Tibial artery (tissue), 4 donors: ENCODE measurements at regions not wholly inside any gene's neighbourhood (a gene's known extent, or its start where the extent isn't known, plus 50 kb on each side); places are given as distances from the start of the nearest gene placed in this dataset.

Experiments
- DNase-seq, 2 donors: peaks; one replicate each; pipeline ENCODE4 v3.0.0-alpha.2; 2019
- H3K27ac ChIP-seq, 2 donors: fragments of 200-600 bp; sonication (generic) in 1 of 2; 1 replicate in 1 of 2; 2 replicates in 1 of 2; pipeline ENCODE4 v1.5.1; 2018 to 2019; ENCODE audit warnings: mild to moderate bottlenecking in 1 of 2
- H3K27me3 ChIP-seq, 2 donors: fragments of 200-600 bp; sonication (generic) in 1 of 2; one replicate each; pipeline versions ENCODE4 v1.5.1 to v1.6.0; 2016 to 2019
- H3K36me3 ChIP-seq, 3 donors: fragments of 200-600 bp; sonication (generic) in 2 of 3; one replicate each; pipeline ENCODE4 v1.5.1; 2016 to 2019; ENCODE audit warnings: mild to moderate bottlenecking in 2 of 3
- H3K4me1 ChIP-seq, 4 donors: fragments of 200-600 bp; sonication (generic) in 2 of 4; 1 replicate in 3 of 4; 2 replicates in 1 of 4; pipeline ENCODE4 v1.5.1; 2016 to 2019
- H3K4me3 ChIP-seq, 2 donors: fragments of 200-600 bp; sonication (generic) in 1 of 2; 1 replicate in 1 of 2; 2 replicates in 1 of 2; pipeline ENCODE4 v1.5.1; 2018 to 2019; ENCODE audit warnings: mild to moderate bottlenecking in 2 of 2
- H3K9me3 ChIP-seq, 3 donors: fragments of 200-600 bp; sonication (generic) in 1 of 3; one replicate each; pipeline ENCODE4 v1.5.1; 2016 to 2019
- CTCF ChIP-seq, 2 experiments: fragments of 200-600 bp in 1 of 2; fragments of 450-650 bp in 1 of 2; IDR thresholded peaks; one replicate each; pipeline ENCODE4 v1.5.1; 2017 to 2019; ENCODE audit warnings: antibody characterized with exemption in 2 of 2, mild to moderate bottlenecking in 1 of 2, moderate library complexity in 1 of 2
- intact Hi-C: fragments of 100-400 bp; cut with DNase I; formaldehyde crosslinking; loops from one replicate; pipeline ENCODE4 v1.15.0; 2023; ENCODE audit warnings: low total_unique reads

DNA sequence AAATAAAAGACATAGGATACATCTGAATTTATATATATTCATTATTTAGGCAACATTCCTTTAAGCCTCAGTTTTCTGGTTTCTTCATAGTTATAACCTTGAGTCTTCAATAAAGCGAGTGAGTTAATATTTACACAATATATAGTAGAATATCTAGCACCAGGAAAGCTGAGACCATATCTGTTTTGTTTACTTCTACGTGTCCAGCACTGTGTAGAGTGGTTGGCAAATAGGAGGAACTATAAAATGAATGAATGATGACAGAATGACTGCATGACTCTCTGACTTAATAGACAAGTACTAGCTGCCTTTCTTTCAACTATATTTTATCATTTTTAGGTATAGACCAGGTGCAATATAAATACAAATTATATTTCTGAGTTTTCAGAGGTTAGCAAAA is 197.8 kb upstream of the RBMS3 start:
- H3K36me3 ChIP-seq: no peaks in the 10 kb centered on the region
- no peaks in the 10 kb centered on the region for H3K4me1 ChIP-seq
- intact Hi-C loops: no loop called here
- no peak for TF ChIP-seq CTCF (IDR thresholded peaks at IDR 0.05)
- no peak overlapping the region for H3K27ac ChIP-seq
- DNase-seq: no peak
- no peak overlapping the region for H3K4me3 ChIP-seq
- H3K27me3 ChIP-seq: no peaks in the 10 kb centered on the region
- H3K9me3 ChIP-seq: peaks cover 0 to 3% (median 0%) of the 10 kb centered on the region in 3 donors

GRCh38 chr3:29083676-29084075 is 197.2 kb upstream of the RBMS3 start:
- H3K36me3 ChIP-seq: no peaks in the 10 kb centered on the region
- TF ChIP-seq CTCF (IDR thresholded peaks at IDR 0.05): no peak
- no peak overlapping the region for H3K4me3 ChIP-seq
- no peaks in the 10 kb centered on the region for H3K27me3 ChIP-seq
- intact Hi-C loops: no loop called here
- H3K4me1 ChIP-seq: no peaks in the 10 kb centered on the region
- H3K9me3 ChIP-seq: peaks cover 0 to 3% (median 0%) of the 10 kb centered on the region in 3 donors
- no peak for DNase-seq
- H3K27ac ChIP-seq: no peak overlapping the region

DNA sequence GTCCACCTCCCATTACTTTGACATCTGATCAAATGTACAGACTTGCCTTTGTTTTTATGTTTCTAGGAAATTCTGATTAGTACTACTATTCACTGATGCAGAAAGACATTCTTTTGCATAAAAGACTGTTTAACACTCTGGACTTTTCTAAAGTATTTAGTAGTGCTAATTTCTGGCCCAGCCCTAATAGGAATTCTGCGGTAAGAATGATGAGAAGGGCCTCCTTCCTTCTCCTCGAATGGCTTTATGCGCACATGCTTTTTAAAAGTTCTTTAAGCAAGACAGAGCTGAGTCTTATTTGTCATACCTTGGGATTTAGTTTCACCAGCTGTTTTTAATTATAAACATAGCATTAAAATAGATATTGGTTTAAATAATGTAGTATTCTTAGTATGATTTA is 192.3 kb upstream of the RBMS3 start:
- H3K9me3 ChIP-seq: no peaks in the 10 kb centered on the region
- intact Hi-C loops: no loop called here
- no peak overlapping the region for H3K27ac ChIP-seq
- DNase-seq: no peak
- H3K27me3 ChIP-seq: no peaks in the 10 kb centered on the region
- no peak for TF ChIP-seq CTCF (IDR thresholded peaks at IDR 0.05)
- H3K4me1 ChIP-seq: no peaks in the 10 kb centered on the region
- H3K36me3 ChIP-seq: no peaks in the 10 kb centered on the region
- H3K4me3 ChIP-seq: no peak overlapping the region

- H3K4me1 ChIP-seq: no peaks in the 10 kb centered on the region
- no peaks in the 10 kb centered on the region for H3K9me3 ChIP-seq
- no peak for TF ChIP-seq CTCF (IDR thresholded peaks at IDR 0.05)
- no peak overlapping the region for H3K27ac ChIP-seq
- H3K27me3 ChIP-seq: no peaks in the 10 kb centered on the region
- H3K4me3 ChIP-seq: no peak overlapping the region
- no peaks in the 10 kb centered on the region for H3K36me3 ChIP-seq
- intact Hi-C loops: no loop called here
- DNase-seq: no peak
Observed at GRCh38 chr3:29090912-29091597, 189.8 kb upstream of the RBMS3 start.

DNA sequence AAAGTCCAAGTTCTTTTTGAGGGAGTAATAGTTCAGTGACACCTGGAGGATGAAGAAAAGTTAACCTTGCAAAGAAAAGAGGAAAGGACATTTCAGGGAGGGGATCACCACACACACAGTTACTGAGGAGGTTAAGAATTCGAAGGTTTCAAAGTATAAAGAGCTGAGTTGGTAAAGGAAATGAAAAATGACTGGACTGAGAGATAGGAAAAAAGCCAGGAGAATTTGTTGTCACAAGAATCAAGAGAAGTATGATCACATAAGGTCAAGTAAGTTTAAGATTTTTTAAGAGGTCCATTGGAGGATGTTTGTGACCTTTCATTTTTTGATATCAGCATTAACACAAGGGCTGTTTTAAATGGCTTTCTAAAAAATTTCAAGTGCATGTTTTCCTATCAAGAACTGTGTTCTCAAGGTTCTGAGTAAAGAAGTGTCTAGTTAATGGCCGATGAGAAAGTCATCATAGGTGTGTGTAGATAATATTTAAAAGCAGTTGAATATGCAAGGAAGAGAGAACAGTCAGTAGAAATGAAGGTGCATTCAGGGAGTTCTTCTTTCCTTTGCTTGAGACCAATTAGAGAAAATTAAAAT is 189.2 kb upstream of the RBMS3 start:
- no peak for TF ChIP-seq CTCF (IDR thresholded peaks at IDR 0.05)
- intact Hi-C loops: no loop called here
- Histone ChIP-seq H3K4me1 (no peaks in the 10 kb centered on the region), H3K27ac (no peak overlapping the region), H3K9me3 (peaks cover 0 to 4% (median 0%) of the 10 kb centered on the region in 3 donors), H3K27me3 (no peaks in the 10 kb centered on the region), H3K4me3 (no peak overlapping the region), H3K36me3 (no peaks in the 10 kb centered on the region)
- DNase-seq: no peak
